Astrocyte (in vitro differentiated cells and primary cell): ENCODE measurements at regions not wholly inside any gene's neighbourhood (a gene's known extent, or its start where the extent isn't known, plus 50 kb on each side); places are given as distances from the start of the nearest gene placed in this dataset.

Experiments used
- DNase-seq: peaks from one replicate; pipeline ENCODE4 v3.0.0-alpha.2; 2010; ENCODE audit warnings: low read depth
- FAIRE-seq: peaks from 2 replicates; lab custom pipeline; 2011; peaks lifted over from hg19 to GRCh38; lab: Jason Lieb, UNC
- H2AFZ ChIP-seq: 2 replicates; pipeline ENCODE4 v1.6.0; 2012; ENCODE audit warnings: low read depth, low read length, inconsistent platforms
- H3K27ac ChIP-seq: 2 replicates; pipeline ENCODE4 v1.5.1; 2011; ENCODE audit warnings: low read depth, low read length, inconsistent platforms
- H3K27me3 ChIP-seq: 2 replicates; pipeline ENCODE4 v1.6.0; 2011; ENCODE audit warnings: low read length, inconsistent platforms; ENCODE audit not compliant: insufficient read depth
- H3K36me3 ChIP-seq: 2 replicates; pipeline ENCODE4 v1.5.1; 2011; ENCODE audit warnings: low read length, inconsistent platforms; ENCODE audit not compliant: insufficient read depth
- H3K4me1 ChIP-seq: 2 replicates; pipeline ENCODE4 v1.5.1; 2011; ENCODE audit warnings: low read length, inconsistent platforms; ENCODE audit not compliant: insufficient read depth
- H3K4me2 ChIP-seq: 2 replicates; pipeline ENCODE4 v1.6.0; 2012; ENCODE audit warnings: low read length, inconsistent platforms
- H3K4me3 ChIP-seq: 2 replicates; pipeline ENCODE4 v1.5.1; 2011; ENCODE audit warnings: low read depth, mild to moderate bottlenecking, low read length, inconsistent platforms; ENCODE audit not compliant: insufficient read depth
- H3K79me2 ChIP-seq: 2 replicates; pipeline ENCODE4 v1.6.0; 2012; ENCODE audit warnings: mild to moderate bottlenecking, low read length, inconsistent platforms; ENCODE audit not compliant: insufficient read depth
- H3K9ac ChIP-seq: 2 replicates; pipeline ENCODE4 v1.6.0; 2012; ENCODE audit warnings: mild to moderate bottlenecking, low read length, inconsistent platforms
- H3K9me3 ChIP-seq: 2 replicates; pipeline ENCODE4 v1.5.1; 2012; ENCODE audit warnings: low read depth, mild to moderate bottlenecking, low read length, inconsistent platforms; ENCODE audit not compliant: insufficient read depth
- H4K20me1 ChIP-seq: 2 replicates; pipeline ENCODE4 v1.6.0; 2012; ENCODE audit warnings: low read length, inconsistent platforms; ENCODE audit not compliant: insufficient read depth
- H3K27ac Mint-ChIP-seq: one replicate; pipeline ENCODE4 v1.8.0; 2021; ENCODE audit warnings: mild to moderate bottlenecking, mixed read lengths; ENCODE audit not compliant: unreplicated experiment
- H3K27me3 Mint-ChIP-seq: one replicate; pipeline ENCODE4 v1.8.0; 2021; ENCODE audit warnings: low read depth, mixed read lengths; ENCODE audit not compliant: unreplicated experiment
- H3K36me3 Mint-ChIP-seq: one replicate; pipeline ENCODE4 v1.8.0; 2021; ENCODE audit warnings: low read depth, mixed read lengths; ENCODE audit not compliant: unreplicated experiment
- H3K4me1 Mint-ChIP-seq: one replicate; pipeline ENCODE4 v1.8.0; 2021; ENCODE audit warnings: low read depth, mixed read lengths; ENCODE audit not compliant: unreplicated experiment
- H3K4me3 Mint-ChIP-seq: one replicate; pipeline ENCODE4 v1.8.0; 2021; ENCODE audit warnings: mild to moderate bottlenecking, moderate library complexity, mixed read lengths; ENCODE audit not compliant: unreplicated experiment
- H3K9me3 Mint-ChIP-seq: one replicate; pipeline ENCODE4 v1.8.0; 2021; ENCODE audit warnings: mild to moderate bottlenecking, mixed read lengths; ENCODE audit not compliant: unreplicated experiment
- CTCF ChIP-seq: IDR thresholded peaks from 2 replicates; pipeline ENCODE4 v1.5.1; 2011; ENCODE audit warnings: low read depth, mild to moderate bottlenecking, inconsistent platforms, low read length, moderate library complexity; ENCODE audit not compliant: insufficient read depth
- EZH2 ChIP-seq: IDR thresholded peaks from 2 replicates; pipeline ENCODE4 v1.6.1; 2012; ENCODE audit warnings: mild to moderate bottlenecking, low read length, inconsistent platforms; ENCODE audit not compliant: insufficient read depth

DNA sequence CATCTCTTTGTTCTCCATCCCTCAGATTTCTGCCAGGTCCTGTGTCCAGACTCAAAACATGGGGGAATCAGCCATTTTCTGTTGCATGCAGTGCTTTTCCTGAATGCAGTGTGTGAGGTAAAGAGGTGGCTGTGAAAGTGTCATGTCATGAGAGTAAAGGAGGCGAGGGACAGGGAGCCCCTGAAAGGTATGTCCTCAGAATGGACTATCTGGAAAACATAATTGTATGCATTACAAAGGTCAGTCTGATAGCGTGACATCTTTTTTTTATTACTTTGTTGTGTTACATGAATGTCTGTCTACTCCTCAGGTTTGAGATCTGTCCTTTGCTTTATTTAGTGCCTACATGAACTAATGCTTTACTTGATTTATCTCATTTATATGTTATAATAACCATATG lies 239.1 kb downstream of the MAN2A1 start:
- no peaks in the 10 kb centered on the region for H3K9me3 ChIP-seq
- no peak overlapping the region for H3K27ac Mint-ChIP-seq
- no peaks in the 10 kb centered on the region for H3K27me3 Mint-ChIP-seq
- no peaks in the 10 kb centered on the region for H3K4me1 ChIP-seq
- H4K20me1 ChIP-seq: no peaks in the 10 kb centered on the region
- H3K4me3 Mint-ChIP-seq: no peak overlapping the region
- H3K79me2 ChIP-seq: no peaks in the 10 kb centered on the region
- H3K36me3 ChIP-seq: no peaks in the 10 kb centered on the region
- FAIRE-seq (no peak), DNase-seq (no peak)
- H3K4me1 Mint-ChIP-seq: no peaks in the 10 kb centered on the region
- TF ChIP-seq CTCF (no peak), EZH2 (no peak)
- H3K27ac ChIP-seq: no peak overlapping the region
- H3K36me3 Mint-ChIP-seq: no peaks in the 10 kb centered on the region
- H2AFZ ChIP-seq: no peak overlapping the region
- no peak overlapping the region for H3K9ac ChIP-seq
- no peak overlapping the region for H3K4me2 ChIP-seq
- H3K27me3 ChIP-seq: no peaks in the 10 kb centered on the region
- no peaks in the 10 kb centered on the region for H3K9me3 Mint-ChIP-seq
- no peak overlapping the region for H3K4me3 ChIP-seq

- Mint-ChIP-seq H3K9me3 (no peaks in the 10 kb centered on the region), H3K4me3 (no peak overlapping the region), H3K4me1 (no peaks in the 10 kb centered on the region), H3K27me3 (no peaks in the 10 kb centered on the region), H3K36me3 (no peaks in the 10 kb centered on the region), H3K27ac (no peak overlapping the region)
- Histone ChIP-seq H3K79me2 (no peaks in the 10 kb centered on the region), H3K4me1 (no peaks in the 10 kb centered on the region), H3K27ac (no peak overlapping the region), H3K9me3 (no peaks in the 10 kb centered on the region), H3K9ac (no peak overlapping the region), H3K4me2 (no peak overlapping the region), H4K20me1 (no peaks in the 10 kb centered on the region), H3K4me3 (no peak overlapping the region), H3K36me3 (no peaks in the 10 kb centered on the region), H3K27me3 (no peaks in the 10 kb centered on the region), H2AFZ (no peak overlapping the region)
- TF ChIP-seq CTCF: no peak
- no peak for TF ChIP-seq EZH2
- DNase-seq (no peak), FAIRE-seq (no peak)
These were observed 239.6 kb downstream of the MAN2A1 start for GRCh38 chr5:109929376-109929775.

GRCh38 chr5:109929911-109930310 lies 240.2 kb downstream of the MAN2A1 start:
- FAIRE-seq (peak; percentile 60), DNase-seq (no peak)
- H4K20me1 ChIP-seq: no peaks in the 10 kb centered on the region
- no peaks in the 10 kb centered on the region for H3K9me3 ChIP-seq
- TF ChIP-seq CTCF (no peak), EZH2 (no peak)
- Mint-ChIP-seq H3K36me3 (no peaks in the 10 kb centered on the region), H3K27me3 (no peaks in the 10 kb centered on the region), H3K27ac (no peak overlapping the region), H3K4me1 (no peaks in the 10 kb centered on the region), H3K9me3 (no peaks in the 10 kb centered on the region), H3K4me3 (no peak overlapping the region)
- no peaks in the 10 kb centered on the region for H3K79me2 ChIP-seq
- H2AFZ ChIP-seq: no peak overlapping the region
- H3K36me3 ChIP-seq: no peaks in the 10 kb centered on the region
- H3K4me3 ChIP-seq: no peak overlapping the region
- no peaks in the 10 kb centered on the region for H3K27me3 ChIP-seq
- no peak overlapping the region for H3K27ac ChIP-seq
- no peak overlapping the region for H3K4me2 ChIP-seq
- no peak overlapping the region for H3K9ac ChIP-seq
- H3K4me1 ChIP-seq: no peaks in the 10 kb centered on the region
